Thymus (tissue), 11 donors: ENCODE measurements at regions not wholly inside any gene's neighbourhood (a gene's known extent, or its start where the extent isn't known, plus 50 kb on each side); places are given as distances from the start of the nearest gene placed in this dataset.
"Not testable (repeated sequence)": the region's sequence is repeated elsewhere in the genome, so short reads cannot be mapped to it uniquely, and the experiment has no call there.

Experiments used
- DNase-seq, 9 donors: peaks; one replicate each; pipeline ENCODE4 v3.0.0-alpha.2; 2013; ENCODE audit warnings: low spot score in 9 of 9, low read depth in 6 of 9, missing footprints in 1 of 9
- H3K27ac ChIP-seq, 2 donors: one replicate each; pipeline ENCODE4 v1.5.1; 2013; ENCODE audit warnings: control low read depth in 1 of 2, low read depth in 1 of 2, low read length in 1 of 2, mild to moderate bottlenecking in 1 of 2, moderate library complexity in 1 of 2
- H3K27me3 ChIP-seq, 2 donors: one replicate each; pipeline ENCODE4 v1.5.1; 2013; ENCODE audit warnings: low read length in 1 of 2; ENCODE audit not compliant: control insufficient read depth in 2 of 2, insufficient read depth in 1 of 2
- H3K36me3 ChIP-seq, 2 donors: one replicate each; pipeline ENCODE4 v1.5.1; 2013; ENCODE audit warnings: low read length in 1 of 2, mild to moderate bottlenecking in 1 of 2, moderate library complexity in 1 of 2; ENCODE audit not compliant: control insufficient read depth in 2 of 2, insufficient read depth in 2 of 2
- H3K4me1 ChIP-seq, 2 donors: one replicate each; pipeline ENCODE4 v1.5.1; 2013; ENCODE audit warnings: low read length in 2 of 2; ENCODE audit not compliant: control insufficient read depth in 2 of 2, insufficient read depth in 2 of 2
- H3K4me3 ChIP-seq, 2 donors: one replicate each; pipeline ENCODE4 v1.5.1; 2013; ENCODE audit warnings: low read length in 2 of 2, control low read depth in 1 of 2, mild to moderate bottlenecking in 1 of 2
- H3K9me3 ChIP-seq, 2 donors: one replicate each; pipeline ENCODE4 v1.5.1; 2013; ENCODE audit warnings: low read length in 1 of 2, mild to moderate bottlenecking in 1 of 2; ENCODE audit not compliant: control insufficient read depth in 2 of 2, insufficient read depth in 1 of 2
- WGBS: extraction: QIAGEN DNeasy Blood & Tissue Kit; methylation state at CpG from one replicate; pipeline ENCODE4 v1.1.7; 2013; 5-methylcytosine and 5-hydroxymethylcytosine counted together
- donor health status: healthy.

DNA sequence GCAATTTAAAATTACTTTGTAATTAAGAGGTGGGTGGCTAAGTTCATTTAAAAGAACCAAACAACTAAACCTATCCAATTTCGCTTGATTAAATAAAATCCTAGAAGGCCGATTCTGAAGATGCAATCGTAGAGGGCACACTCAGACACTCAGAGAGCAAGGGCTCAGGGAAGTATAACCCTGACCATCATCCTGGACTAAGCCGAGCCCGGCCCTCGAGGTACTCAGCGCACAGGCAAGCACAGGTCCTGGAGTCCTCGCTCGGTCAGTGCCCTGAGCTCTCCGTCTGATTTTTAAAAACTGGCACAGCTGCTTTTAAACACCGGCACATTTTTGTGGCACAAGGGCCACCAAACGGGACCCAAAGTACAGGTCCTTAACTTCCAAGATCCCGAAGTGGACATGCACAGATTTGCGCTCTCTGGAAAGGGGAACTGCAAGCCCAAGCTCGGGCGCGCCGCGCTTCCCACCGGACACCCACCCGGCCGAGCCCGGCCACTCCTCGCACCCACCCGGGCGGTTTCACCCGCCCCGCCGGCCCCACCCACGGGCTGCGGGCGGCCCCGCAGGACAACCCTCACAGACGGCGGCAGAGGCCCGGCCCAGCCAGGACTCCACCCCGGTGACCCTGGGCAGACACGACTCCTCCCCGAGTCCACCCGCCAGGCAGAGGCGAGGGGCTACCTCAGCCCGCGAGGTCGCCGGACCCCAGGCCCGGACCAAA lies 81.0 kb upstream of the TNK2 start:
- H3K4me3 ChIP-seq = peak overlapping the region; percentile 36 to 52
- not testable (repeated sequence) for H3K27ac ChIP-seq, H3K4me1 ChIP-seq, H3K9me3 ChIP-seq, H3K36me3 ChIP-seq, H3K27me3 ChIP-seq
- peak in 1 of 9 donors; percentile 23 for DNase-seq
- 1% methylated on average over 23 of the region's 46 CpGs for WGBS

DNA sequence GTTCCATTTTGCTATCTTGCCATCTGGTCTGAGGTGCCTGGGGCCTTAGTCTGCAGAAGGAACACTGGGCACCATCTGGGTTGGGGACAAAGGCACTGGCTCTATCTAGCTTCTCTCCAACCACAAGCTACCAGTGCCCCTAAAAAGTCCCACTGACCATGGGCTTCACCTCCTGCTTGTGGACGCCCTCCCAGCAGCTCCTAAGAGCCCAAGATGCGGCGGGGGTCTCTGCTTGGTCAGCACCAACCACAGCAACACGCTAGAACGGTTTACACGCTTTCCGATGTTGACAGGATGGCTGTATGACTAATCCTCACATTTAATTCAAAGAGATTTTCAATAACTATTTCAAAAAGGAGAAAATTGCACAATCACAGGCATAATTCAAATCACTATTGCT lies 80.4 kb upstream of the TNK2 start:
- not testable (repeated sequence) for H3K27ac ChIP-seq, H3K4me3 ChIP-seq, H3K36me3 ChIP-seq, DNase-seq, H3K27me3 ChIP-seq, H3K4me1 ChIP-seq, H3K9me3 ChIP-seq
- 94% methylated on average over 7 of the region's 7 CpGs for WGBS

DNA sequence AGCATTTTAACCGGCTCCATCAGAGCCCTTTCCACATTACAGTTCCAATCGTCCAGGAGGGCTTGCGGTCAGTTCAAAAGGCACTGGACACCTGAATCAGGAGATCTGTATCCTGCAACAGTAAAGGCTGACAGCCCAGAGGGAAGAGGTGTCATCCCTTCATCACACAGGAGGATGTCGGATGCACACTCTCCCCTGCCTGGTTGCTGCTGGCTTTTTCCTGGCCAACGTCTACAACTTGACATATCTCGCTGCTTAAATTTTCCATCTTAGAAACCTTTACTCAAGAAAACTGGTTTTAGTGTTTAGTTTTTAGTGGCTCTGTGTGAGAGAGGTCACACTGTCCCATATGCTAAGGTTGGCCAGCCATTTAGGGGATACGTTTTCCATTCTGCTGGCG lies 78.7 kb upstream of the TNK2 start:
- H3K27me3 ChIP-seq, H3K9me3 ChIP-seq, H3K4me3 ChIP-seq, H3K27ac ChIP-seq, DNase-seq, H3K4me1 ChIP-seq: not testable (repeated sequence)
- WGBS = 95% methylated on average over 5 of the region's 8 CpGs
- peaks cover 9 to 14% of the 10 kb centered on the region in 2 donors for H3K36me3 ChIP-seq

DNA sequence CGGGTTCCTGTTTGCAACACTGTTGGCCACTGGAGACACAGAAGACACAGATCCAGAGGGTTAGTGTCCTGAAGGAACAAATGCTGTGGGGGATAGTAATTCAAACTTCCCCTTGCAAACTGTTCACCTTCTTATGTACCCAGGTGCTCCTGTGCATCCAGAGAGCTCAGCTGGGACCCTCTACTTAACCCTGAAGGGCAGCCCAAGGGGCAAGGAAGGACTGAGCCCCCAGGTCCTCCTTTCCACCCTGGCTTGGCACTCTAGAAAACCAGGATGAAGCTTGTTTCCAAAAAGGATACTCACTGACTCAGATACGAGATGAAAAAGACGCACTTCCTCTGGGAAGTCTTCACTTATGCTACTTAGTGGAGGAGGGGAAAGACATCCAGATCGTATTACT lies 78.2 kb upstream of the TNK2 start:
- not testable (repeated sequence) for H3K4me3 ChIP-seq, H3K9me3 ChIP-seq, H3K27ac ChIP-seq, H3K27me3 ChIP-seq, H3K4me1 ChIP-seq, DNase-seq
- 95% methylated on average over 2 of the region's 4 CpGs for WGBS
- H3K36me3 ChIP-seq = peaks cover 11 to 18% of the 10 kb centered on the region in 2 donors

DNA sequence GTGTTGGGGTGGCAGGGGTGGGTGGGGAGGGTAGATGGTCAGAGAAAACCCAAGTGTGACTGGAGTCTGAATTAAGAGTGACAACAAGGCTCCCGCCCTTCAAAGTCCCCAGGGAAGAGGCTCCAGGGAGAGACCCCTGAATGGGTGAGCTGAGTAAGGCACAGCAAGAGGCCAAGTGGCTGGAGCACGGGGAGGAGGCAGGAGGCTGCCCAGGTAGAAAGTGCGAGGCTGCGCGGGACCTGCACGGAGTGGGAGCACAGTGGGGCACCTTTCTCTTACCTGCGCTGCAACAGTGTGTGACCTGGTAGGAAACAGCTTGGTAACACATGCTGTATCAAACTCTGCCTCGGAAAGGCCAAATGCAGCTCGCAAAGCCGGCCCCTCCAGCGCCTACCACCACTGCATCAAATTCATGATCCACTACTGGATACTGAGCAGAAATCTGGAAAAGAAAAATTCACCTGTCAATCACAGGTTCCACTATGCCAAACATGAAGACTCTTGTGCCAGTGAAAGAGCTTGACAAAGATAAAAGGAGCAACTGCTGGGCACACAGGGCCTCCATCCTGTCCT lies 77.1 kb upstream of the TNK2 start:
- not testable (repeated sequence) for H3K4me1 ChIP-seq, H3K27ac ChIP-seq, H3K27me3 ChIP-seq, H3K4me3 ChIP-seq, DNase-seq, H3K9me3 ChIP-seq
- 98% methylated on average over 9 of the region's 11 CpGs for WGBS
- H3K36me3 ChIP-seq = peaks cover 11 to 18% of the 10 kb centered on the region in 2 donors

DNA sequence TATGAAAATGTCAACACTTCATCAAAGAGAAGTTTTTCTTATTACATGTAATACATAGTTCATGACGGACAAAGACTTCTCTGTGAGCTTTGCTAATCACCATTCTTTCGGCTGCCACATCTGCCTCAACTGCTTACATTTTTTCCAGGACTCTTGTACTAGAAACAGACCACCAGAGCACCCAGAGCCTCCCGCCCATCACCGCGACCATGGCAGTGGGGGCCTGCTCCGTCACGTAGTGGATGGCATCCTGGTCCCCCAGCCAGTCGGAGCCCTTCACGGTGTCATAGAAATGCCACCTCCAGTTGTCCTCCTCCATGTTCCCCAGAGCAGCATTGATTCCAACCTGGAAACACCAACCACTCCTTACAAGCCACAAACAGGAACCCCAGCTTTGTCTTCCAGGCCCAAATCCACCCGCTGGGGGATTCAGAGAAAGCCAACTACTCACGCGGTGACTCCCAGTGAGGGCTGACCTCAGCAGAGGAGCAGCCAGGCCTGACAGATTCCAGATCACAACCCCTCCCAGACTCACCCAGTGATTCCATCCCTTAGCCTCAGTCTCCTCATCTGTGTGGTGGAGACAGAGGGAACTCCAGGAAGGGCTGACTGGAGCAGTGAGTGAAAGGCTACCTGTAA lies 76.2 kb upstream of the TNK2 start:
- not testable (repeated sequence) for DNase-seq, H3K4me3 ChIP-seq, H3K27me3 ChIP-seq, H3K9me3 ChIP-seq, H3K4me1 ChIP-seq, H3K27ac ChIP-seq
- WGBS = 97% methylated on average over 12 of the region's 12 CpGs
- H3K36me3 ChIP-seq = peaks cover 15 to 24% of the 10 kb centered on the region in 2 donors

DNA sequence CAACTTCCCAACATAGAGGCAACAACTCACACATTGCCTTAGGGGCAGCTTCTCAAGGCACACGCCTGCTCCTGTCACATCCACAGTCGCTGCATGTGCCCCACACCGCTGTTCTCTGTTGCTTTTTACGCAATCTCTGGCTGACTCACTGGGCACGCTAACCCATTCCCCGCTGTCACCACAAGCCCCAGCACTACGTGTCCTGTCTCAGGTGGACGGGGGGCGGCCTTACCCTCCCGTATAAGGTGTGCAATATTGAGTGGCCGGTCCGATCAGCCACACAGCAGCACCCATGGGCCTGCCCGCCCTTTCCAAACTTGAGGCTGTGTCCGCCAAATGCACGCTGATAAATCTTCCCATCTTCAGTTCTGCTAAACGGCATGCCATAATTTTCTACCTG lies 75.5 kb upstream of the TNK2 start:
- not testable (repeated sequence) for H3K9me3 ChIP-seq, H3K27ac ChIP-seq, H3K4me3 ChIP-seq, H3K27me3 ChIP-seq, H3K4me1 ChIP-seq, DNase-seq
- H3K36me3 ChIP-seq = peaks cover 15 to 29% of the 10 kb centered on the region in 2 donors
- WGBS = 93% methylated on average over 16 of the region's 16 CpGs

DNA sequence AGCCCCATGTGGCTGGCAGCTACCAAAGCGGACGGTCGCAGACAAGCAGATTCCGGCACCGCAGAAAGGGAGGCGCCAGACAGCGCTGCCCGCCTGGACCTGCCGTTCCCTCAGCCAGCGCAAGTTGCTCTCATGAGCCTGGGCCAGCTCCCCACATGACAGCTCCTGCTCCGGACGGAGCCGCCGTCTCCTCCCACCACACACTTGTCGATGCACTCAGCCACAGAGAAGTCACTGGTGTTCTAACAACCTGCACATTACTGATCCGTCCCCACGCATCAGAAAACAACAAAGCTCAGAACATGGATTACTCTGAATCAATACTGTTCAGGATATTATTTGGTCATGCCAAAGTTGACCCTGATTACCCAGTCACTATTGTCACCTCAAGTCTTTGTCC lies 74.4 kb upstream of the TNK2 start:
- not testable (repeated sequence) for H3K4me3 ChIP-seq, H3K27me3 ChIP-seq, DNase-seq, H3K27ac ChIP-seq, H3K4me1 ChIP-seq, H3K9me3 ChIP-seq
- H3K36me3 ChIP-seq = peaks cover 15 to 29% of the 10 kb centered on the region in 2 donors
- WGBS = 98% methylated on average over 17 of the region's 17 CpGs

DNA sequence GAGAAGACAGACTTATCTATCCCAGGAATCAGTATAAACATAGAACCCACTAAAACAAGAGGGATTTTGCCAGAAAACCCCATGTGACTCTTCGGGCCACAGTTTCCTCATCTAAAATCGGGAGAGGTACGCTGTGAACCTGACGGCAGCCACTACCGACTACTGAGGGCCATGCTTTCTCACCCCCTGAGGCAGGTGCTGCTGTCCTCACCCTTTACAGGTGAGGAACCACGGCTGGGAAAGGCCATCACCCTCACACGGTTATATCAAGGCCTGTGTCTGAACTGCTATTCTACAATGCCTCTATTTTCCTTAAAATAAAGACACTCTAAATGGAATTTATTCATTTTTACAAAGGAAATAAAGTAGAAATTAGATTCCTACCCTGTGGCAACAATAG lies 73.4 kb upstream of the TNK2 start:
- not testable (repeated sequence) for H3K9me3 ChIP-seq, H3K4me1 ChIP-seq, H3K4me3 ChIP-seq, H3K27me3 ChIP-seq, H3K27ac ChIP-seq, DNase-seq
- 91% methylated on average over 7 of the region's 7 CpGs for WGBS
- H3K36me3 ChIP-seq = peaks cover 15 to 30% of the 10 kb centered on the region in 2 donors
